GM04504 (cell line): ENCODE measurements at regions not wholly inside any gene's neighbourhood (a gene's known extent, or its start where the extent isn't known, plus 50 kb on each side); places are given as distances from the start of the nearest gene placed in this dataset.

Source experiments
- DNase-seq: peaks from one replicate; pipeline ENCODE4 v3.0.0-alpha.2; 2012; ENCODE audit warnings: low read depth

DNA sequence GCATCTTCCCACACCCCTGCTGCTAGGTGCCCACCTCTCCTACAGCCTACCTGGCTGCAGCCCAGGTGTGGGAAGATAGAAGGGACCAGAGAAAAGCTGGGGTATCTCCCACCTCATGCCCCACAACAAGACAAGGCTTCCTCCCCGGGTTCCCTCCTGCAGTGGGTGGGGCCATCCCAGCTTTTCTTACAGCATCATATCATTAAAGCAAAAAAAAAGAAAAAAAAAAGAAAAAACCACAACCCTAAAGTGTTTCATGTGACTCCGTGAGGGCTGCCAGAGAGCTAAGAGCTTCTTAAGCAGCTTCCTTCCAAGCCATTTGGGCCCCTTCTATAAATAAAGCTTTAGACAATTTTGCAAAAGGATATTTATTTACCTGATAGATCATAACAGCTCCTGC is 455.4 kb upstream of the TSHZ3 start:
- no peak for DNase-seq

GRCh38 chr19:31810536-31811109 is 461.4 kb upstream of the TSHZ3 start:
- DNase-seq, result no peak

- no peak for DNase-seq
Measured at GRCh38 chr19:31817971-31818797, 468.9 kb upstream of the TSHZ3 start.

- no peak for DNase-seq
Measured at GRCh38 chr19:31818798-31819105, 469.5 kb upstream of the TSHZ3 start.

DNA sequence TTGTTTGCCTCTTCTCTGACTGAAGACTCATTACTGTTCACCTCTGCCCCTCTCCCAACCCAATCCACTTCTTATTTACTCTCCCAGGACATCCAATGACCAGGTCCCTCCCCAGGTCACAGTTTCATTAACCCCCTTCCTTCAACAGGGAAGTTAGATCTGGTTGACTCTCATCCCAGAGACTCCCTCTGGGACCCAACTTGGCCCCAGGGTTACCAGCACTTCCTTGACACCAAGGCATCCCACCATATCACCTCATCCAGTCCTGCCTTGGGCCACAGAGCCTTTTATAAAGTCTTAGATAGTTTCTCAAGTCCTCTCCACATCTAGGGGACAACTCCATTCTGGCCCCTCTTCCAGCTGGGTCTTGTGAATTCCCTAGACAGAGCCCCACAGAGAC is 470.6 kb upstream of the TSHZ3 start:
- DNase-seq, result no peak

DNA sequence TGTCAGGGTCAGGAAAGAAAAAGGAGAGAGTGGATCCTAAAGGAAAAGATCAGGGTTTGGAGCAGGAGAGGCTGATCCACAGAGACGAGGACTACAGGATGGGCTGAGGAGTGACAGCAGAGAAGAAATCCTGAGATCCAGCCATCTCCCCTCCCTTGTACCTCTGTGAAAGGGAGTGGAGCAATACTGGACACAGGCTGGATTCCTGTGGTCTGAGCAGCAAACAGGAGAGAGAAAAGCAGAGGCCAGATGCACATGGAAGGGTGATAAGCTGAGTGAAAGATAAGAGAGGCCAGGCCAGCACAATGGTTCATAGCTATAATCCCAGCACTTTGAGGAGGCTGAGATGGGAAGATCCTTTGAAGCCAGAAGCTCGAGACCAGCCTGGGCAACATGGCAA is 472.1 kb upstream of the TSHZ3 start:
- no peak for DNase-seq

DNA sequence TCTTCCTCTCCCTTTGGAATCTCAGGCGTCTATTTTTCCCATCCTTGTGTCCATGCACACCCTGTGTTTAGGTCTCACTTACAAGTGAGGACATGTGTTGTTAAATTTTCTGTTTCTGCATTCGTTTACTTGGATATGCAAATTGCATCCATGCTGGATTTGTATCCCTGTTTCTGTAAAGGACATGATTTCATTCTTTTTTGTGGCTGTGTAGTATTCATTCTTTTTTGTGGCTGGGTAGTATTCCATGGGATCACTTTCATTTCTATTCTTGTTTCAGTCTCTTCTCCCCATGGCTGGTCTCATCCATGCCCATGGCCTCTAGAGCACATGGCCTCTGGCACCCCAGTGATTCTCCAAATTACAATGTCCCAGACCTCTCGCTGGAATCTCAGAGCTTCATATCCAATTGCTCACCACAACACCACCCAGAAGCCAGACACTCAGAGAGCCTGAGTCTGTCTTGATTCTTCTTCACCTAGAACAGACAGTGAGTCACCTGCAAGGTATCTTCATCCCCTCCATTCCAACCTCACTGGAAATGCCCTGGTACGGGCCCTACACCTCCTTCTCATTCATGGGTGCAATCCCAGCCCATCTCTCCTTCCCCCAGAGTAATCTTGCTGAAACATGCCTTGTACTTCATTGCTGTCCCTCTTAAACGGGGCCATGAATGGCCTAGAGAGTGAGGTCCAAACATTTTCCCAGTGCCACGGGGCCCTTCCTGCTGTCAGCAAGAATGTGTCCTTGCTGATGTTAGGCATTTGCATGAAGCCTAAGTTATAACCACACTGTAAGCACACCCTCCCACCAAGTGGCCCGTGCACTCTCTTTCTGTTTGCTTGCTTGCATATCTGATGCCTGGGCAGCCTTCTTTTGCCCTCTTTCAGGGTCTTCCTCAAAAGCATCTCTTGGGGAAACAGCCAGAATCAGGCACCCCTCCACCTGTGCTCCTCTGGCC is 476.2 kb upstream of the TSHZ3 start:
- no peak for DNase-seq

- no peak for DNase-seq
Measured at GRCh38 chr19:31826325-31826724, 477.1 kb upstream of the TSHZ3 start.

- no peak for DNase-seq
Measured at GRCh38 chr19:31831421-31832175, 482.4 kb upstream of the TSHZ3 start.

DNA sequence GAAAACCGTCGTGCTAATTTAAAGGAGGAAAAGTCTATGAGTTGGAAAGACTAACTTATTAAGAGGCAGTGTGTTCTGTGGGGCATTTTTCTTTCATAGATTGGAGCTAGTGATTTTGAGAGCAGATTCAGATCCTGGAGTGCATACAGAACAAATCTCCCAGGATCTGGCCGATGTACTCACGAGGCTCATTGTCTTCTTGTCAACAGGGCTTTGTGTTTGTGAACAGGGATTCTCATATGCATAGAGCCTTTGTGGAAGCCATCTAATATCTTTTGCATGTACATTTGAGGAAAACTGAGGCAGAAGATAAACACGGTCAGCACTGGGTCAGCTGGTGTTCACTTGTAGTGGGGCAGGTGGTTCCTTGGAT is 482.9 kb upstream of the TSHZ3 start:
- no peak for DNase-seq

GRCh38 chr19:31834070-31834469 is 484.8 kb upstream of the TSHZ3 start:
- no peak for DNase-seq

- no peak for DNase-seq
Measured at GRCh38 chr19:31838163-31838815, 489.1 kb upstream of the TSHZ3 start.

GRCh38 chr19:31840371-31840770 is 491.1 kb upstream of the TSHZ3 start:
- no peak for DNase-seq

- no peak for DNase-seq
Measured at GRCh38 chr19:31841755-31842154, 492.5 kb upstream of the TSHZ3 start.

GRCh38 chr19:31863122-31863521 is 482.3 kb upstream of the ZNF507 start:
- DNase-seq, result no peak

DNA sequence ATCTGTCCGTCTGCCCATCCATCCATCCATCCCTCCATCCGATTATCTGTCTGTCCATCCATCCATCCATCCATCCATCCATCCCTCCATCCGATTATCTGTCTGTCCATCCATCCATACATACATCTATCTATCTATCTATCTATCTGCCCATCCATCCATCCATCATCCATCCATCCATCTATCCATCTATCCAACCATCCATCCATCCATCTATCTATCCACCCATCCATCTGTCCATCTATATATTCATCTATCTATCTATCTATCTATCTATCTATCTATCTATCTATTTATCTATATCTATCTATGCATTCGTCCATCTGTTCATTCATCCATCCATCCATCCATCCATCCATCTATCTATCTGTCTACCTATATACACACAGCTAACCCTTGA is 471.1 kb upstream of the ZNF507 start:
- no peak for DNase-seq

GRCh38 chr19:31875591-31875990 is 469.8 kb upstream of the ZNF507 start:
- DNase-seq, result no peak

GRCh38 chr19:31880283-31880682 is 465.1 kb upstream of the ZNF507 start:
- no peak for DNase-seq

- DNase-seq, result no peak
Measured at GRCh38 chr19:31881988-31882387, 463.4 kb upstream of the ZNF507 start.

GRCh38 chr19:31882709-31883108 is 462.7 kb upstream of the ZNF507 start:
- no peak for DNase-seq

DNA sequence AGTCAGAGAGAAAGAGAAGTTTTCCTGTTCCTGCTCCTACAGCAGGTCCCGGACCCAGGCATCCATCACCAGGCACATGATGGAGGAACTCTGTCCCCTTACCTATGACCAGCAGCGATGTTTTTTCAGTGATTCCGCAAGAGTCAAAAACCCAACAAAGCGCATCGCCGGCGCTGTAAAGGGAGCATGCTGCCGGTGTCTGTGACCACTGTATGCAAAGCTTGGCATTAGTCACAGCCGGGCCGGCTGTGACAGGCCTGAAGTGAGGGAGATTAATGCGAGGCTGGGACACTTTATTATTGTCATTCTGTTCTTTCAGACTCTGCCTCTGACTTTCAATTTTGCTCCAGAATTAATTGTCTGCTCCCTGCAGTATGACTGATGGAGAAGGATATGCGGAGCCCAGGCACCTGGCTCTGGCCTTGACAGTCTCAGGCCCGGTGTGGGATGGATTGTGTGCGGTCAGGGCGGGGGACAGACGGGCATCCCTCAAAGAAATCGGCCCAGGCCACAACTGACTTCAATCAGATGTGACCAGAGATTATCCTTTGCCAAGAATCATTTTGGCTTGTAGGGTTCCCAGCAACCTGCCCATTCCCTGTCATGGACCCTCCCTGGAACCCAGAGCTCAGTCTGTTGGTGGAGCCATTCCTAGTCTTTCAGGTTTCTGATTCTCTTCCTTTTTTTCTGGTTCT is 462.0 kb upstream of the ZNF507 start:
- DNase-seq, result no peak
